ENCODE measurements at regions not wholly inside any gene's neighbourhood (a gene's known extent, or its start where the extent isn't known, plus 50 kb on each side); places are given as distances from the start of the nearest gene placed in this dataset.

GRCh38 chr11:97641988-97642387, 1252.2 kb downstream of the JRKL start:
- DNase-seq (ENCODE audit: low spot score in 2 of 2) = no peak
- TF ChIP-seq, protein P1, sequence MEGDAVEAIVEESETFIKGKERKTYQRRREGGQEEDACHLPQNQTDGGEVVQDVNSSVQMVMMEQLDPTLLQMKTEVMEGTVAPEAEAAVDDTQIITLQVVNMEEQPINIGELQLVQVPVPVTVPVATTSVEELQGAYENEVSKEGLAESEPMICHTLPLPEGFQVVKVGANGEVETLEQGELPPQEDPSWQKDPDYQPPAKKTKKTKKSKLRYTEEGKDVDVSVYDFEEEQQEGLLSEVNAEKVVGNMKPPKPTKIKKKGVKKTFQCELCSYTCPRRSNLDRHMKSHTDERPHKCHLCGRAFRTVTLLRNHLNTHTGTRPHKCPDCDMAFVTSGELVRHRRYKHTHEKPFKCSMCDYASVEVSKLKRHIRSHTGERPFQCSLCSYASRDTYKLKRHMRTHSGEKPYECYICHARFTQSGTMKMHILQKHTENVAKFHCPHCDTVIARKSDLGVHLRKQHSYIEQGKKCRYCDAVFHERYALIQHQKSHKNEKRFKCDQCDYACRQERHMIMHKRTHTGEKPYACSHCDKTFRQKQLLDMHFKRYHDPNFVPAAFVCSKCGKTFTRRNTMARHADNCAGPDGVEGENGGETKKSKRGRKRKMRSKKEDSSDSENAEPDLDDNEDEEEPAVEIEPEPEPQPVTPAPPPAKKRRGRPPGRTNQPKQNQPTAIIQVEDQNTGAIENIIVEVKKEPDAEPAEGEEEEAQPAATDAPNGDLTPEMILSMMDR (IDR thresholded peaks at IDR 0.05) = no peak
- no peaks in the 10 kb centered on the region for H3K4me1 ChIP-seq

DNA sequence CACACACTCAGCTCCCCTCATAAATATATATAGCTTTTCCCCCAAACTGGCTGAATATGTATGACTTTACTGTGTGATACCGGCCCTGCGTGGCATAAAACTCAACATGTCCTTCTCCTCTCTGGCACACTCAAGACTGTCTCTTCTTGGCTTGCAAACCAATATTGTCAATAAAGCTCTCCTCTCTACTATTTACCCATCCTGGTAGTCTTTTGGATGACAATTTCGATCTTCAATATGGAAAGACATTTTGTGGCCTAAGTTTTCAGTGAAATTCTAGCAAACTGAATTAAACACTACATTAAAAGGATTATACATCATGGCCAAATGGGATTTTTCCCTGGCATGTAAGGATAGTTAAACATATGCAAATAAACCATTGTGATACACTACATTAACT, 1255.9 kb downstream of the JRKL start:
- no peak for DNase-seq (ENCODE audit: low spot score in 2 of 2)
- Histone ChIP-seq H3K27me3 (no peaks in the 10 kb centered on the region), H3K27ac (no peak overlapping the region), H3K4me3 (no peak overlapping the region), H3K4me1 (no peaks in the 10 kb centered on the region), H3K9me3 (no peaks in the 10 kb centered on the region), H3K36me3 (no peaks in the 10 kb centered on the region)
- TF ChIP-seq, protein P1 (IDR thresholded peaks at IDR 0.05) = no peak
- intact Hi-C loops (cut with DNase I) = no loop called here

More at GRCh38 chr11:97641988-97642387, 1252.2 kb downstream of the JRKL start:
- Histone ChIP-seq H3K36me3 (no peaks in the 10 kb centered on the region), H3K9me3 (no peaks in the 10 kb centered on the region), H3K27ac (no peak overlapping the region), H3K27me3 (no peaks in the 10 kb centered on the region), H3K4me3 (no peak overlapping the region)
- intact Hi-C loops (cut with DNase I) = no loop called here

- DNase-seq (ENCODE audit: low spot score in 2 of 2) = no peak
- intact Hi-C loops (cut with DNase I) = no loop called here
- H3K4me3 ChIP-seq = no peak overlapping the region
- H3K36me3 ChIP-seq = no peaks in the 10 kb centered on the region
- TF ChIP-seq, protein P1 (IDR thresholded peaks at IDR 0.05) = no peak
- no peaks in the 10 kb centered on the region for H3K4me1 ChIP-seq
- no peaks in the 10 kb centered on the region for H3K27me3 ChIP-seq
- H3K27ac ChIP-seq = no peak overlapping the region
- H3K9me3 ChIP-seq = peaks cover 0 to 3% of the 10 kb centered on the region in 2 donors
These were observed 1266.5 kb downstream of the JRKL start for GRCh38 chr11:97656356-97656755.

GRCh38 chr11:97657852-97658251, 1268.0 kb downstream of the JRKL start:
- Histone ChIP-seq H3K36me3 (no peaks in the 10 kb centered on the region), H3K9me3 (peaks cover 0 to 3% of the 10 kb centered on the region in 2 donors), H3K4me1 (no peaks in the 10 kb centered on the region), H3K4me3 (no peak overlapping the region), H3K27me3 (no peaks in the 10 kb centered on the region), H3K27ac (no peak overlapping the region)
- DNase-seq (ENCODE audit: low spot score in 2 of 2) = no peak
- TF ChIP-seq, protein P1 (IDR thresholded peaks at IDR 0.05) = no peak
- intact Hi-C loops (cut with DNase I) = no loop called here

- intact Hi-C loops (cut with DNase I) = no loop called here
- H3K4me3 ChIP-seq = no peak overlapping the region
- no peak overlapping the region for H3K27ac ChIP-seq
- TF ChIP-seq, protein P1 (IDR thresholded peaks at IDR 0.05) = no peak
- no peaks in the 10 kb centered on the region for H3K27me3 ChIP-seq
- H3K9me3 ChIP-seq = no peaks in the 10 kb centered on the region
- DNase-seq (ENCODE audit: low spot score in 2 of 2) = no peak
- no peaks in the 10 kb centered on the region for H3K4me1 ChIP-seq
- no peaks in the 10 kb centered on the region for H3K36me3 ChIP-seq
These were observed 1277.2 kb downstream of the JRKL start for GRCh38 chr11:97667057-97667456.

- intact Hi-C loops (cut with DNase I) = no loop called here
- peaks cover 0 to 3% of the 10 kb centered on the region in 2 donors for H3K9me3 ChIP-seq
- no peak overlapping the region for H3K4me3 ChIP-seq
These were observed 1293.9 kb downstream of the JRKL start for GRCh38 chr11:97683733-97684132.

More at GRCh38 chr11:97683733-97684132, 1293.9 kb downstream of the JRKL start:
- no peak overlapping the region for H3K27ac ChIP-seq
- DNase-seq (ENCODE audit: low spot score in 2 of 2) = no peak
- H3K27me3 ChIP-seq = no peaks in the 10 kb centered on the region
- H3K4me1 ChIP-seq = no peaks in the 10 kb centered on the region
- H3K36me3 ChIP-seq = no peaks in the 10 kb centered on the region
- TF ChIP-seq, protein P1 (IDR thresholded peaks at IDR 0.05) = no peak

Measured in ascending aorta (tissue), 2 donors.